HG03460 (cell line): ENCODE measurements at regions not wholly inside any gene's neighbourhood (a gene's known extent, or its start where the extent isn't known, plus 50 kb on each side); places are given as distances from the start of the nearest gene placed in this dataset.

Experiments
- ATAC-seq: cut with Tn5 transposase; IDR thresholded peaks from one replicate; pipeline ENCODE4 v1.9.1; 2021; ENCODE audit not compliant: unreplicated experiment

GRCh38 chr10:3287572-3288445 is 115.2 kb upstream of the PITRM1 start:
- ATAC-seq, result no peak

DNA sequence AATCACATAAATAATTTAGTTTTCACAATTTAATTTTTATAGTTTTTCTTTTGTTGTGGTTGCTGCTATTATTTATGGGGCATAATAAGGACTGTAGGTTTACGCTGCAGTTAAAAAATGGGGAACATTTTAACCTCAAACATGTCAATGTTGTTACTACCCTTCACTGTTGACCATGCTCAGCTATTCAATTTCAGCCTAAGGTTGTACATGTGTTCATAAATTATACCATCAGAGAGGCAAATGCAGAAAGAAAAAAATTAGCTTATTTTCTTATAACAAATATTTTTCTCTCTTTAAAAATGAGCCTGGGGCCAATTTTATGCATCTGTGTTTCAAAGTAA is 110.1 kb upstream of the PITRM1 start:
- ATAC-seq, result no peak

GRCh38 chr10:3281941-3282673 is 109.5 kb upstream of the PITRM1 start:
- ATAC-seq, result no peak

DNA sequence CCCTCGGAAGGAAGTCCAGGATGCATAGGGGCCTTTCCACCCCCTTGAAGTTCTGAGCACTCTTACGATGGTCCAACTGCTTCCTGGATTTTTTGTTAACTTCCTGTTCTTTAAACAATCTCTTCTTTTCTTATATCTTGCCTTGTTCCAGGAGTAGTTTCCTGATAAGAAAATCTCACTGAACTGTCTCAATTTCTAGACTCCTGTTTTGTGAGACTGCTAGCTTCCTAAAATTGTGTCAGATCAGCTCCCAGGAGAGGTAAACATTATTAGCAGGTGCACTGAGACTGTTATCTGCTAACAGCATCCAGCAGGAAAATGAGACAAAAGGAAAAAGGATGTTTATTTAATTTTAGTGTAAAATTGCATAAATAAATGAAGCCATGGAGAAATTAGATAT is 106.2 kb upstream of the PITRM1 start:
- no peak for ATAC-seq

GRCh38 chr10:3277566-3277965 is 105.0 kb upstream of the PITRM1 start:
- no peak for ATAC-seq

GRCh38 chr10:3274414-3274813 is 101.8 kb upstream of the PITRM1 start:
- ATAC-seq, result no peak

DNA sequence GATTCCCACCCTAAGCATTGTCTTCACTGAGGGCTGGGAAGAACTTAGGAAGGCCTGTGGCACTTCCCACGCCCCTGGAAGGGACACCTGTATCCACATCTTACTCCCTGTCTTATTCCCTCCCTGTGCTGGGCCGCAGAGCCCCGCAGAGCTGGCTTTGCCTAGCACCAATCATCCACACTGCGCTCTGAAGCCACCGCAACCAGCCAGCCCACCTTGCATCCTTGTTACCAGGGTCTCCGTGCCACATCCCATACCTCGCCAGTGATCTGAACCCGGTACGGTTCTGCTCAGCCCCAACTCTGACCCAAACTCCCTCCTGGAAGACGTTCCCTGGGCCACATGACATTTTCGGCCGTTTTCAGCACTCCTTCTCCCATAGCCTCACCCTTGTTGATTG is 101.4 kb upstream of the PITRM1 start:
- no peak for ATAC-seq

- ATAC-seq, result no peak
Observed at GRCh38 chr10:3272300-3272699, 99.7 kb upstream of the PITRM1 start.

DNA sequence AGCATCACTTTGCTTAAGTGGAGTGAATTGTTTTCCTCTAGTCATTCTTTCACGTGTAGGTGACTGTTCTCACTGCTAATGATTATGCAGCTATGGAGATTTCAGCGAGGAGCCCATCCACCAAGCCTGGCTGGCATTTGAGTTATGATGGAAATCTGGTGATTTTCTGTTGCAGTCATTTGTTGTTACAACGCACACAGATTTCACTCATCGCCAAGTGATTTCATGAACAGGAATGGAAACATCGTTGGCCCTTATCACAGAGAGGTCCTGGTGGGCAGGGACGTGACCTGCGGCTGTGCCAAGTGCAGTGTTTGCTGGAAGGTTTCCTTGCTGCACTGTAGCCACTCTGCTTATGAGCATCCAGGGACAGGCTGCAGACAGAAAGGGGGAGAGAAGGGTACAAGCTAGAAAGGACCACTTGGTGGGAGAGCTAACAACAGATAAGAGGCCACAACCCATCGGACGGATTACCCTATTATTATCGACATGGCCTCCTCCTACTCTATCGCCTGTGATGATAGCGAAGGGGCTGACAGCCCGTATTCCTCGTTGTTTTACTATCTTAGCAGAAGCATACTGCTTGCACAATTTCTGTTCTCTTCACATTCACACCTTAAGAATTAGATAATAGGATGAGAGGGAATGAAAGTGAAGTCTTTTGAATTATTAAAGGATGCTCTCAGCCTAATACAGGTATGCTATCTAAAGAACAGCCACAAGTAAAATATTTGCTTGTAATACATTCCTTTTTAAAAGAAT is 99.0 kb upstream of the PITRM1 start:
- ATAC-seq, result no peak

DNA sequence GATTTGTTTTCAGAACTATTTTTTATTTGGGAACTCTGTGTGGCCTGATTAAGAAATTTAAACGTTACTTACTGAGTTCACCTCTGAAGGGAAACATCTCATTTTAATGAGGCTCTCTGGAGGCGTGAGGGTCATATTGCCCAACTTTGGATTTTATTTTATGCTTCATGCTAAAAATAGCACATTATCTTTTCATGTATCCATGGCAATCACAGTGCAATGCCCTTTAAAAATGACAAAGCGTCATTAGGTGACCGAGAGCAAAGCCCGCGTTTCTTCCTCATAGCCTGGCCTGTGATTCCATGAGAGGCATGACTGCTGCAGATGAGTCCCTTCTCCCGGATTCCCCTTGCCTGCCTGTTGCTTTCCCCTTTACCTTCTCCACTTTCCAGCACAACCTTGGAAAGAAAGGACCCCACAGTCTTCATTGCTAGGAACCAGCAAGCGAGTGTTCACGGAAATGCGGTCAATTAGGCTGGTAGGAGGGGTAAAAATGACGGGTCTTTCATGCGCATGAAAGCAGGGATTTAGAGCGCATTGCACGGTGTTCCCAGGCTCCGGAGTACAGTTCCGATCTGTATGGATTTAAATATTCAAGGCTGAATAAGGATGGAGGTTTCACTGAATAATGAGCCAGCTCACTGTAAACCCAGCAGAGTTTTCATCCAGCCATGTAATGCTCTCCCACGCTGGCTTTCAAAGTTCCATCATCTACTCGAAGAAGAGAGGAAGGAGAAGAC is 98.2 kb upstream of the PITRM1 start:
- no peak for ATAC-seq

GRCh38 chr10:3268025-3268424 is 95.4 kb upstream of the PITRM1 start:
- ATAC-seq, result no peak

DNA sequence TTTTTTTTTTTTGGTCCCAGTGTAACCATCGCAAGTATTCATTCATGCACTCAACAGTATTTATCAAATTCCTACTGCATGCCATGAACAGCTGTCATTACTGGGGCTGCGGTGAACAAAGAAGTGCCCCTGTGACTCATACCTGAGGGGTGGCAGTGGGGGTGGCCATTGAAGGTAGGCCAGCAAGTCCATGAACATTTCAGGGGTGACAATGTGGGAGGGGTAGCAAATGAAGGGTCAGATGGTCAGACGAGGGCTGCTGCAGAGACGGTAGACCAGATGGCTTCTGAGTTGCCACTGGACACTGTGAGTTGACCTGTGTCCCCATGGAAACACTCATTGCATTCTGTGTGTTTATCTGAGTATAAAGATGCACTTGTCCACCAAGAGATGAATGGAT is 92.5 kb upstream of the PITRM1 start:
- ATAC-seq, result no peak

- ATAC-seq, result no peak
Observed at GRCh38 chr10:3264161-3264761, 91.7 kb upstream of the PITRM1 start.

DNA sequence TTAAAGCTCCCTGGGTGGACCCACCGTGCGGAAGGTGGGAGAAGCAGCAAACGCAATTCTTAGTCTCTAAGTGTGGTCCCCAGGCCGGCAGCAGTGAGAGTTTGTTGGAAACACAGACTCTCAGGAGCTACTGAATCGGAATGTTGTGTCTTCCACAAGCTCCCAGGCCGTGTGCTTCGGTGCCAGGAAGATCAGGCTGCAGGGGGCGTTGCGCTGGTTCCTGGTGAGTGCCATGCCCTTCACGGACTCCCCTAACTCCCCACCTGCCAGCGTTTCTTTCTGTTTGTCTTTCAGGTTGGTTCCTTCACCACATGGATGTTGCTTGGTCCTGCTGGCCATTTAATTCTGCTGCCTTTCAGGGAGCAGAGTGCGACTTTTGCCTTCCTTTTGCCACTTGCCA is 91.2 kb upstream of the PITRM1 start:
- no peak for ATAC-seq

DNA sequence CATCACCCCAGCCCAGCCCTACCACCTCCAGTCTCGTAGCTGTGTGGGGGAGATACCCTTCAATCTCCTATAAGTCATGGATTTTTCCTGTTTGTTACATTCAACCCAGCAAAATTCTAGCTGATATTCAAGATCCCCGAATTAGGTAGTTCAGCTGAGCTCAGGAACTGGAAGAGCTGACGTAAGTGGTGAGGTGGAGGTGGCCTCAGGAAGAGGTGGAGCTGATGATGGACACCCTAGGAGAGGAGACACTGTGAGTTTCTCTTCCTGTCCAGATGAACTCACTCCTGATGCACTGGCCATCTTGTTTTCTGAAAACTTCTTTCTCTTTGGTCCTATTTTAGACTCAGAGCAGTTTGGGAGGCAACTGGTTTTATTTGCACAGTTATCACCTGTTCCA is 90.5 kb upstream of the PITRM1 start:
- no peak for ATAC-seq

DNA sequence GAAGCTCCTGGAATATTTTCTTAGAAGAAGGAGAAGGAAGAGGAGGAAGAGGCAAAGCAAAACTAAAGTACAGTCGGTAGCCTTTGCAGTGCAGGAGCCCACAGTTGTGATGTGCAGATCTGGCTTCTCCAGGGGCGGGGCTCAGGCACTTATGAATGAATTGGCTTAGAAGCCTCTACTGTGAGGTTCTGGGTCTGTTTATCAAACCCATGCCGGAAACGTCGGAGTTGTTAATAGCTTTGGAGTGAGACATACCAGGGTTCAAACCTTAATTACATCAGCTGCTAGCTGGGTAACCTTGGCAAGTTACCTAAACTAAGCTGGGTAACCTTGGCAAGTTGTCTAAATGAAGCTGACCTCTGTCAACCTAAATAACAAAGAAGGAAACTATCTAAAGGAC is 89.3 kb upstream of the PITRM1 start:
- no peak for ATAC-seq

DNA sequence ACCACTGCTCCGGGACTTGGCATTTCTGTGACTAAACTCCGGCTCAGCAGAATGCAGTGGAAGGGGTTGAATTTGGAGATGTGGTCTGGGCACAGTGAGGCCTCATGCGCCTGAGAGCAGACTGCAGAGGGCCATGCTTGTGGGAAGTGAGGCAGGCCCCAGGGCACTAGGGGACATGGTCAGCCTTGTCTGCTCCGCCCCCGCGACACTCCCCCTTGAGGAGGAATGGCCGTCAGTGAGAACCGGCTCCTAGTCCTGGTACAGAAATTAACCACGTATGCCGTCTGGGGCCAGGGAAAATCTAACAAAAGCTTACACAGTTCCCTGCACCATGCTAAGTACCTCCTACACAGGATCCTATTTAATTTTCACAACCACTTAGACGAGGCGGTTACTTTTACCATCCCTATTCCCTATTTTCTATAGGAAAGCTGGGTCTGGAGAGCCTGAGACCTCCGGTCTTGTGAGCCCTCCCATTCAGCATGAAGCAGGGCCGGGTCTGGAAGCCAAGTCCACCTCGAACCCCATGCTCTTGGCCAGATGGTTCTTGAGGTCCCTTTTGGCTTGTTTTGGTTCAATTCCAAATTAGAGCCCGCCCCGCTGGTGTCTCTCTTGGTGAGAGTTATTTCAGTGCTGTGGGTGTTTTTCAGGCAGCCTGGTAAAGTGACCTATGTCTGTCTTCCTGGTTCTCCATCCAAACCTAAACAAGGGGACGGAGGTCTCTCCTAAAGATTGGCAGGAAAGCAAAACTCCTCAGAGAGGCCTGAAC is 87.7 kb upstream of the PITRM1 start:
- no peak for ATAC-seq

- no peak for ATAC-seq
Observed at GRCh38 chr10:3259499-3259898, 86.9 kb upstream of the PITRM1 start.

DNA sequence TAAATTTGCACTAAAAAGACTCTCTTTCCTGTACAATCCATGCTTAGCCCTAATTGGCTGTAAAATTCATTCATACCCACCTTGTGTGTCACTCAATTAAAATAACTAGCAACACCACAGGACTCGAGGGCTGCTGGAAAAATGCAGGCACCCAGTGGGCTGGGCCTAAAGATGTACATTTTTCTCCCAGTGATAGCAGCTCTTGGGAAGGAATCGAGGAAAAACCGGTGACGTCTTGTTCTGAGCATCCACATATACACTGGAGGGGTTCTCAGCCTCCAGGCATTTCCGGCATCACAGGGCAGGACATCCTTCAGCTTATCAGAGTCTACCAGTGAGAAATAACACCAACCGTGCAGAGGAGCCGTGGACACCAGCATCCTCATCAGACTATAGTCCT is 85.8 kb upstream of the PITRM1 start:
- ATAC-seq, result no peak

- ATAC-seq, result no peak
Observed at GRCh38 chr10:3255616-3256015, 83.0 kb upstream of the PITRM1 start.
